ENCODE measurements at regions not wholly inside any gene's neighbourhood (a gene's known extent, or its start where the extent isn't known, plus 50 kb on each side); places are given as distances from the start of the nearest gene placed in this dataset.

DNA sequence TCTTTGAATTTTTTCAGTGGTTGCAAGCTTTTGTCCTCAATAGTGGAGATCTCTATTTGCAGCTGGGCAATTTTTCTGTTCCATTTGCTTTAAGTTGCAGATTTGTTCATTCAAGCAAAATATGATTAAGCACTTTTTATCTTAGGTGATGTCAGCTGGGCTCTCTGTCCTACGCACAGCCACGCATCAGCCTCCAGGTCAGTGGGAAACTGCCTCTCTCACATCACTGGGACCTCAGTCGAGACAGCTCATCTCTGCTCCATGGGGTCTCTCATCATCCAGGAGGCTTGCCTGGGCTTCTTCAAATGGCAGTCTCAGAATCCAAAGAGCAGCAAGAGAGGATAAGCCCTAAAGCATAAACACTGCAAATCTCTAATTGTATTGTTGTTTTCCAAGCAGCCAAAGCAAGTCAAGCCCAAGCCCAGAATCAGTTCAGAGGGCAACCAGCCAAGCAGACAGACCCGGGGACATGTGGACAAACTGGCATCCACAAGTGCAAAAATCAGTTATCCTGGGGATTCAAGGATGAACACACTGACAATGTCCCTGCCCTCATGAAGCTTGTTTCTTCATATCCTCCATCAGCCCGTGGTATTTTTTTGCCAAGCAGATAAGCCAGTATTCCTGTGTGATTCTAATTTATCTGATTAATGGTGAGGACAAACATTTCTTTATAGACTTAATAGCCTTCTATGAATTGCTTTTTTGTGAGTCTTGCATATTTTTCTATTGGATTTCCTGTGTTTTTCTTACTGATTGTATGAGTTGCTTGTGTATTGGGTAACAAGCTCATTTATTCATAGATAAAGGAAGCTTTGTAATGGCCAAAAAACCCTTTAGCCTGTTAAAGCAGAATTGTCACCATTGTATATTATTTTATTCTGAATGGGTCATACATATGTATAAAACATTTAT lies 262.5 kb downstream of the GXYLT1 start:
- H3K4me1 ChIP-seq (ENCODE audit: control insufficient read depth, insufficient read depth, low read length) = no peaks in the 10 kb centered on the region
- H3K9ac ChIP-seq (ENCODE audit: low read depth, low read length) = no peak overlapping the region
- no peak overlapping the region for H3K4me2 ChIP-seq (ENCODE audit: low read length)
- no peaks in the 10 kb centered on the region for H3K9me3 ChIP-seq (replicated peaks; ENCODE audit: low read length)
- peaks cover 3% of the 10 kb centered on the region for H3K27me3 ChIP-seq (ENCODE audit: control insufficient read depth, insufficient read depth, low read length)
- no peaks in the 10 kb centered on the region for H3K36me3 ChIP-seq (ENCODE audit: insufficient read depth, low read length)
- no peak overlapping the region for H3K4me3 ChIP-seq (ENCODE audit: low read length)

DNA sequence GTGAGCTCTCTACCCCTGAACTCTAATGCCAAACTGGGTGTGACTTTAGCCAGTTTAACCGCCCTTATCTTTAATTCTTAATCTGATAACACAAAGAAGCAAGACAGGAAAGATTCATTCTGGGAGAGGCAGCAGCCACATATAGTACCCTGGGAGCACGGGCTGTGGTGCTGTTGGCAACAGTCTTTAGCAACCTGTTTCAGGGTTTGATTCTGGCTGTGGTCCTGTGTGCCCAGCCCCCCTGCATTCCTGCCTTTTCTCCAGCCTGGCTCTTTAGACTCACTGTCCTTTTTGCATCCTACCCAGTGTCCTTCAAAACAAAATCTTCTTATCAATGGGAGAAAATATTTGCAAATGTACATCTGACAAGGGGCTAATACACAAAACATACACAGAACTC lies 275.2 kb downstream of the GXYLT1 start:
- no peaks in the 10 kb centered on the region for H3K36me3 ChIP-seq (ENCODE audit: insufficient read depth, low read length)
- H3K4me1 ChIP-seq (ENCODE audit: control insufficient read depth, insufficient read depth, low read length) = no peaks in the 10 kb centered on the region
- H3K4me2 ChIP-seq (ENCODE audit: low read length) = no peak overlapping the region
- H3K9me3 ChIP-seq (replicated peaks; ENCODE audit: low read length) = no peaks in the 10 kb centered on the region
- no peak overlapping the region for H3K4me3 ChIP-seq (ENCODE audit: low read length)
- no peak overlapping the region for H3K9ac ChIP-seq (ENCODE audit: low read depth, low read length)
- no peaks in the 10 kb centered on the region for H3K27me3 ChIP-seq (ENCODE audit: control insufficient read depth, insufficient read depth, low read length)

DNA sequence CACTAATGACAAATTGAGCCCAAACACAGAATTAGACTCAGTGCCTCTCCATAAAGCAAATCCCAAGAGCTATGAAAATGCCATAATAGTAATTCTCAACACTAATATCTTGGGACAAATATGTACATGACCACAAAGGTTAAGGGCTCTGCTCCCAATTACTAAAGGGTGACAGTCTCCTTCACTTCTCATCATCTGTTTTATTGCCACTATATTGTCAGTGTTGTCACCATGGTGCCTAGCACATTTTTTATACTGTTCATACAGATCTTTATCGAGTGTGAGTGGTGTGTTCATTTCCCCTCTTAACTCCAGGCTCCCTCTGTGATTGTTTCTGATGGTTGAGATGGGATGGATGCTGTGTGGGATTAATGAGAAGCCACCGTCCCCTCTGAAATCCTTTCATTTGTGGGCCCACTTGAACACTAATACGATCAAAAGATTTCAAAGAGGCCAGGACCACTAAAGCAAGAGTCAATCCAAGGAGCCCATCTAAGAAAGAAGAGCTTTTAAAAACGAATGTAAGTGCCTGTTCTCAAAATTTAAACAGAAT lies 277.7 kb downstream of the GXYLT1 start:
- H3K36me3 ChIP-seq (ENCODE audit: insufficient read depth, low read length) = no peaks in the 10 kb centered on the region
- no peak overlapping the region for H3K9ac ChIP-seq (ENCODE audit: low read depth, low read length)
- H3K9me3 ChIP-seq (replicated peaks; ENCODE audit: low read length) = no peaks in the 10 kb centered on the region
- H3K4me2 ChIP-seq (ENCODE audit: low read length) = no peak overlapping the region
- H3K4me3 ChIP-seq (ENCODE audit: low read length) = no peak overlapping the region
- H3K4me1 ChIP-seq (ENCODE audit: control insufficient read depth, insufficient read depth, low read length) = no peaks in the 10 kb centered on the region
- no peaks in the 10 kb centered on the region for H3K27me3 ChIP-seq (ENCODE audit: control insufficient read depth, insufficient read depth, low read length)

DNA sequence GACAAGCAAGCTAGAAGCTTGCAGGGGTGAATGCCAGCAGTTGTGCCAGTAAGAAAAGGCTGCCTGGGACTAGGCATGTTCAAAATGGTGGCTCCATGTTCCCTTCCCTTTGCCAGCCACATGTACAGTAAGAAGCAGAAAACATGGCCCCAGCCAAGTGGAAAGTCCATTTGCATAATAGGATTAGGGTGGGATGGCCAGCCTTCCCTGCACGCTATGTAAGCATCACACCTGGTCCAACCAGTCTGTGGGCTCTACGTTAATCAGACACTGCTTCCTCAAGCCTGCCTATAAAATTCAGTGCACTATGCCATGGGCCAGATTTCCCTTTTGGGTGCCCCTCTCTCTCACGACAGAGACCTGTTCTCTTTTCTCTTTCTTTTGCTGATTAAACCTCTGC lies 288.4 kb downstream of the GXYLT1 start:
- Histone ChIP-seq H3K4me3 (ENCODE audit: low read length) (no peak overlapping the region), H3K4me1 (ENCODE audit: control insufficient read depth, insufficient read depth, low read length) (no peaks in the 10 kb centered on the region), H3K27me3 (ENCODE audit: control insufficient read depth, insufficient read depth, low read length) (no peaks in the 10 kb centered on the region), H3K4me2 (ENCODE audit: low read length) (no peak overlapping the region), H3K9me3 (replicated peaks; ENCODE audit: low read length) (no peaks in the 10 kb centered on the region), H3K9ac (ENCODE audit: low read depth, low read length) (no peak overlapping the region), H3K36me3 (ENCODE audit: insufficient read depth, low read length) (no peaks in the 10 kb centered on the region)

DNA sequence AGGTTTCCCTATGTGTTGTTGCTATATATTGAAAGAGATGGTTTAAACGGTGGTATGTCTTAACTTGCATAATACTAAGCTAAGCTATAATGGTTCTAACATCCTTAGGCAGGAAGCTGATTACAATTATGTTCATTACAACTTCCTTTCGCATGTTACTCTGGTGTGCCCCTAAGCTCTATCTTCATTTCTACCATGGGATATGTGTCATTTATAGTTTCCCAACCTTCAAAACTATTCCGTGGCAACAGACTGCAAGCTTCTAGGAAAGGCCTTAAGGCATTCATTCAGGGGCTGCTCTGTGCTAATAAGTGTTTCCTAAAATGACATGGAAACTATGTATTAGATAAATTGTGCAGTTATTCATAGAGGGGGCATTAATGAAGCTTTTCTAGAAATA lies 294.6 kb downstream of the GXYLT1 start:
- no peaks in the 10 kb centered on the region for H3K4me1 ChIP-seq (ENCODE audit: control insufficient read depth, insufficient read depth, low read length)

DNA sequence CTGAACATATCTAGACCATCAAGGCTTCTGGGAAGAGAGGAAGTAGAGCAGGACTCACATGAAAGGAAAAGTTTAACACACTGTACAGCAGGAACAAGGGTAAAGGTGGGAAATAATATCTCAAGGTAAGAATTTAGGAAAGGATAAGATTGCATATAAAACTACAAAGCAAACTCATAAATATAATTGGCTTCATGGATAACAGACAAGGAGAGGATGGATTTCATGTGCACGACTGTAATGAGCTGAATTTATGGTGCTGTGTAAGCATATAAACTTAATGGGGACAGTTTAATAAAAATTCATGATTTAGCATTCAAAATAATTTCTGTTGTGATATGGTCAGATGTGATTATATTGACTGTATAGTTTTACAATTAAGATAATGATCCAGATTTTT lies 298.0 kb downstream of the GXYLT1 start:
- Histone ChIP-seq H3K27me3 (ENCODE audit: control insufficient read depth, insufficient read depth, low read length) (no peaks in the 10 kb centered on the region), H3K36me3 (ENCODE audit: insufficient read depth, low read length) (no peaks in the 10 kb centered on the region), H3K4me1 (ENCODE audit: control insufficient read depth, insufficient read depth, low read length) (no peaks in the 10 kb centered on the region), H3K4me3 (ENCODE audit: low read length) (no peak overlapping the region), H3K4me2 (ENCODE audit: low read length) (no peak overlapping the region), H3K9me3 (replicated peaks; ENCODE audit: low read length) (no peaks in the 10 kb centered on the region), H3K9ac (ENCODE audit: low read depth, low read length) (no peak overlapping the region)

More for the DNA sequence above, 294.6 kb downstream of the GXYLT1 start:
- Histone ChIP-seq H3K4me2 (ENCODE audit: low read length) (no peak overlapping the region), H3K4me3 (ENCODE audit: low read length) (no peak overlapping the region), H3K9me3 (replicated peaks; ENCODE audit: low read length) (no peaks in the 10 kb centered on the region), H3K36me3 (ENCODE audit: insufficient read depth, low read length) (no peaks in the 10 kb centered on the region), H3K9ac (ENCODE audit: low read depth, low read length) (no peak overlapping the region), H3K27me3 (ENCODE audit: control insufficient read depth, insufficient read depth, low read length) (no peaks in the 10 kb centered on the region)

DNA sequence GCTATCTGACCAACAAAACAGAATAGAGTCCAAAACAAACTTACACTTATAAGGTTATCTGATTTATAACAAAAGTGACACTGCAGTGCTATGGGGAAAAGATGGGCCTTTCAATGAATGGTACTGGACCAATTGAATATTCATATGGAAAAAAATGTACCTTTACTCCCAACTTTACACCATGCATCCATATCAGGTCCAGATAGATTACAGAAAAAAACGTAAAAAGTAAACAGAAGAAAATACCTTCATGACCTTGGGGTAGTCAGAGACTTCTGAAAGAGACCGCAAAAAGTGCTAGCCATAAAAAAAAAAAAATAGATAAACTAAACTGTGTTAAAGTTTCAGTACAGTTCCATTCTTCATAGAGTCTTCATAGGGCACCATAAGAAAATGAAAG lies 308.3 kb downstream of the GXYLT1 start:
- Histone ChIP-seq H3K4me2 (ENCODE audit: low read length) (no peak overlapping the region), H3K4me1 (ENCODE audit: control insufficient read depth, insufficient read depth, low read length) (no peaks in the 10 kb centered on the region), H3K36me3 (ENCODE audit: insufficient read depth, low read length) (no peaks in the 10 kb centered on the region), H3K4me3 (ENCODE audit: low read length) (no peak overlapping the region), H3K27me3 (ENCODE audit: control insufficient read depth, insufficient read depth, low read length) (no peaks in the 10 kb centered on the region), H3K9ac (ENCODE audit: low read depth, low read length) (no peak overlapping the region), H3K9me3 (replicated peaks; ENCODE audit: low read length) (no peaks in the 10 kb centered on the region)

DNA sequence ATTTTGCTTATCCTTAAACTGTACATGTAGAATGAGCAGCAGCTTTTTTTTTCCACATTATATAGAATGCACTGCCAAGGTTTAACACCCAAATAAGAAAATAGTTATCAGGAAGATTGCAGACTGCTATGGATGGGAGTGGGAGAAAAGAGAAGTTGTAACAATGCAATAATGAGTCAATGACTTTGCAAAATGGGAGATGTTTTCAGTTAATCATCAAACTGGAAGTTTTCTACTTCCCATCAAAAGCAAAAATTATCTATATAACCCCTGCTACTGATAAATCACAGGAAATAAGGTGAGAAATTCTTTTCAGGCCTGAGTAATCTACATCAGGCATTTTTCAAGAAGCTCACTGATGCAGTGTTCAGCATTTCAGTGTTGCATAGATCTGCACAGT lies 309.1 kb downstream of the GXYLT1 start:
- H3K36me3 ChIP-seq (ENCODE audit: insufficient read depth, low read length) = no peaks in the 10 kb centered on the region
- H3K4me2 ChIP-seq (ENCODE audit: low read length) = no peak overlapping the region
- H3K9me3 ChIP-seq (replicated peaks; ENCODE audit: low read length) = no peaks in the 10 kb centered on the region
- H3K4me1 ChIP-seq (ENCODE audit: control insufficient read depth, insufficient read depth, low read length) = no peaks in the 10 kb centered on the region
- no peak overlapping the region for H3K9ac ChIP-seq (ENCODE audit: low read depth, low read length)
- no peaks in the 10 kb centered on the region for H3K27me3 ChIP-seq (ENCODE audit: control insufficient read depth, insufficient read depth, low read length)
- no peak overlapping the region for H3K4me3 ChIP-seq (ENCODE audit: low read length)

DNA sequence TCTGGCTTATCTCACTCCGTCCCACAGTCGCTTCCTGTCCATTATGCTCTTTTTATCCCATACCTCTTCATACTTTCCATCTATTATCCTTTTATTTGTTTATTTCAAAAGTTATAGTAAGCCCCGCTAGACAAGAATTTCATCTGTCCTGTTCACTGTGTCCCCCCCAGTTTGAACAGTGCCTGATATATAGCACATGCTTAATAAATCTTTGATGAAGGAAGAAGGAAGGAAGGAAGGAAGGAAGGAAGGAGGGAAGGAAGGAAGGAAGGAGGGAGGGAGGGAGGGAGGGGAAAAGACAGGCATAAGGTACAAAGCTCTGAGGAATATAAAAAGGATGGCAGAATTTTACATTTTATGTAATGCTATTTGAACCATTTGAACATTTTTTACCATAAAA lies 324.7 kb downstream of the GXYLT1 start:
- no peaks in the 10 kb centered on the region for H3K27me3 ChIP-seq (ENCODE audit: control insufficient read depth, insufficient read depth, low read length)
- no peaks in the 10 kb centered on the region for H3K36me3 ChIP-seq (ENCODE audit: insufficient read depth, low read length)
- no peak overlapping the region for H3K4me2 ChIP-seq (ENCODE audit: low read length)
- no peak overlapping the region for H3K9ac ChIP-seq (ENCODE audit: low read depth, low read length)
- H3K4me3 ChIP-seq (ENCODE audit: low read length) = no peak overlapping the region
- no peaks in the 10 kb centered on the region for H3K9me3 ChIP-seq (replicated peaks; ENCODE audit: low read length)
- H3K4me1 ChIP-seq (ENCODE audit: control insufficient read depth, insufficient read depth, low read length) = no peaks in the 10 kb centered on the region

DNA sequence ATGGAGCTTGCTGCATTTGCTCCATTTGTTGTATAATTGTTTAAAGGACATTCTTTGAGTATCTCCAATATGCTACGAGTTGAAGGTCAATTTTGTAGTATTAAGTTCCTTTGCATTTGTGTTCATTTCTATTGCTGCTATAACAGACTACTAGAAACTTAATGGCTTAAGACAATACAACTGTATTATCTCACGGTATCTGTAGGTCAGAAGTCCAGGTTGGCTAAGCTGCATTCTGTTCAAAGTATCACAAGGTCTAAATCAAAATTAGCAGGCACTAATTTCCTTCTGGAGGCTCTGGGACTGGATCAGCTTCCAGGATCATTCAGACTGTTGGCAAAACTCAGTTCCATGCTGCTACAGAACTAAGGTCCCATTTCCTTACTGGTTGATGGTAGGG lies 340.6 kb downstream of the GXYLT1 start:
- H3K9me3 ChIP-seq (replicated peaks; ENCODE audit: low read length) = no peaks in the 10 kb centered on the region
- no peaks in the 10 kb centered on the region for H3K27me3 ChIP-seq (ENCODE audit: control insufficient read depth, insufficient read depth, low read length)
- H3K9ac ChIP-seq (ENCODE audit: low read depth, low read length) = no peak overlapping the region
- no peak overlapping the region for H3K4me2 ChIP-seq (ENCODE audit: low read length)
- no peak overlapping the region for H3K4me3 ChIP-seq (ENCODE audit: low read length)
- H3K36me3 ChIP-seq (ENCODE audit: insufficient read depth, low read length) = no peaks in the 10 kb centered on the region
- no peaks in the 10 kb centered on the region for H3K4me1 ChIP-seq (ENCODE audit: control insufficient read depth, insufficient read depth, low read length)

DNA sequence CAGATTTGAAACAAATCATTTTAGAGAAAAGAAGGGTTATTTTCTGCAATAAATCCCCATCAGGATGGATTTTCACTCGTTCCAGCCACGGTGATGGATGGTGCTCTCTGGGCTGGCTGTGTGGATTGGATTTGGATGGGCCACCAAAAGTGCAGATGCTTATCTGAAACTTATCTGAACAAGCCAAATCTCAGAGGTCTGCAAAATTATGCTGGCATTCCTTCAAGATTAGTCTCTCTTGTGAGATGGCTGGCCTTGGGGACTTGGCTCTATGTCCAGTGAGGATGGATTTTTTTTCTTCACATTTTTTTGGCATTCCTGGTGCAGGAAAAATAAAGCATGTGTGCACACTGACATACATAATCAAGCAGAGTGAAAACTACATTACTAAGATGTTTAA lies 341.9 kb downstream of the GXYLT1 start:
- Histone ChIP-seq H3K4me1 (ENCODE audit: control insufficient read depth, insufficient read depth, low read length) (no peaks in the 10 kb centered on the region), H3K27me3 (ENCODE audit: control insufficient read depth, insufficient read depth, low read length) (no peaks in the 10 kb centered on the region), H3K4me2 (ENCODE audit: low read length) (no peak overlapping the region), H3K36me3 (ENCODE audit: insufficient read depth, low read length) (no peaks in the 10 kb centered on the region), H3K9me3 (replicated peaks; ENCODE audit: low read length) (no peaks in the 10 kb centered on the region), H3K9ac (ENCODE audit: low read depth, low read length) (no peak overlapping the region), H3K4me3 (ENCODE audit: low read length) (no peak overlapping the region)

DNA sequence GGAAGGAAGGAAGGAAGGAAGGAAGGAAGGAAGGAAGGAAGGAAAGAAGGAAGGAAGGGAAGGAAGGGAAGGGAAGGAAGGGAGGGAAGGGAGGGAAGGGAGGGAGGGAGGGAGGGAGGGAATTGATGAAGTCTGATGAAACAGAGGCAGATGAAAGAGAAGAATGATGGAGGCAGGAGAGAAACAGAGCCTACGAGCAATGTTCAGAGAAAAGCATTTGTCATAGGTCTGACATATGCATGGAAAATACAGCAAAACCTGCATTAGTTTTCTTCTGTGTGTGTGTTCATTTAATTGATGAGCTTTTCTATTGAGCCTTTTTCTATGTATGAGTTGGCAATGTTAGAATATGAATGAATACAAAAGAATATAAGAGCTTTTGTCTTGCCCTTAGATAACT lies 343.4 kb downstream of the GXYLT1 start:
- no peaks in the 10 kb centered on the region for H3K4me1 ChIP-seq (ENCODE audit: control insufficient read depth, insufficient read depth, low read length)
- H3K9me3 ChIP-seq (replicated peaks; ENCODE audit: low read length) = no peaks in the 10 kb centered on the region
- H3K4me3 ChIP-seq (ENCODE audit: low read length) = no peak overlapping the region
- H3K4me2 ChIP-seq (ENCODE audit: low read length) = no peak overlapping the region
- no peaks in the 10 kb centered on the region for H3K36me3 ChIP-seq (ENCODE audit: insufficient read depth, low read length)
- no peaks in the 10 kb centered on the region for H3K27me3 ChIP-seq (ENCODE audit: control insufficient read depth, insufficient read depth, low read length)
- H3K9ac ChIP-seq (ENCODE audit: low read depth, low read length) = no peak overlapping the region

Measured in skeletal muscle satellite cell (primary cell).